Skeletal muscle satellite cell (primary cell): ENCODE measurements at regions not wholly inside any gene's neighbourhood (a gene's known extent, or its start where the extent isn't known, plus 50 kb on each side); places are given as distances from the start of the nearest gene placed in this dataset.

Experiments used
- H3K27me3 ChIP-seq: 2 replicates; pipeline ENCODE4 v1.7.0; 2013; ENCODE audit warnings: low read length; ENCODE audit not compliant: control insufficient read depth, insufficient read depth
- H3K36me3 ChIP-seq: 2 replicates; pipeline ENCODE4 v1.7.0; 2013; ENCODE audit warnings: mild to moderate bottlenecking, control low read depth, low read length; ENCODE audit not compliant: insufficient read depth
- H3K4me1 ChIP-seq: 2 replicates; pipeline ENCODE4 v1.7.0; 2013; ENCODE audit warnings: low read length; ENCODE audit not compliant: control insufficient read depth, insufficient read depth
- H3K4me2 ChIP-seq: 2 replicates; pipeline ENCODE4 v1.7.0; 2013; ENCODE audit warnings: mild to moderate bottlenecking, low read length
- H3K4me3 ChIP-seq: 2 replicates; pipeline ENCODE4 v1.7.0; 2013; ENCODE audit warnings: low read length
- H3K9ac ChIP-seq: 2 replicates; pipeline ENCODE4 v1.7.0; 2013; ENCODE audit warnings: mild to moderate bottlenecking, low read depth, low read length, moderate library complexity
- H3K9me3 ChIP-seq: replicated peaks from 2 replicates; pipeline ENCODE4 v1.7.0; 2013; ENCODE audit warnings: mild to moderate bottlenecking, control low read depth, low read length

DNA sequence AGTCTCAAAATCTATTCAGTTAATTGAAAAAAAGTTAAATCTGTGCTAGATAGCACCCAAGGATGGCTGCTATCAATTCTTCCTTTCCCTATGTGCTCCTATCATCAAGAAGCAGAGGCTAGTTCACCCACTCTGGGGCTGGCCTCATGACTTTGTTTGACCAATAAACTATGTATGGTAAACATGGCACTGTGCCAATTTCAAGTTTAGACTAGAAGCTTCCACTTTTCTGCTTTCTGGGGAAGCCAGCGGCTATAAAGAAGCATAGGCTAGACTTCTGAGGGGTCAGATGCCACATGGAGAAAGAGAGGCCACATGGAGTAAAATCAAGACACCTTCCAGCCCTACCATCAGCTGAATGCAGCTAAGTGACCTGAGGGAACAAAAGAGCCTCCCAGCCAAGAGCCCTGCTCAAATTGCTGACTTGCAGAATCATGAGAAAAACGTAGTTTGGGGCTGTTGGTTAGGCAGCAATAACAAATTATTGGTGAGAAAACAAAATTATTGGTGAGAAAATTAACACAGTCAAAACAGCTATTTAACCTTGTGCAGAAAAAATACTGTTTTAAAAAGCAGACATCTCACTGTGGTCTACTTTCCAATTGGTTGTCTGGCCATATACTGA is 86.5 kb upstream of the SLC14A2 start:
- H3K4me2 ChIP-seq, result no peak overlapping the region
- no peaks in the 10 kb centered on the region for H3K9me3 ChIP-seq
- no peak overlapping the region for H3K4me3 ChIP-seq
- no peaks in the 10 kb centered on the region for H3K36me3 ChIP-seq
- no peaks in the 10 kb centered on the region for H3K4me1 ChIP-seq
- no peak overlapping the region for H3K9ac ChIP-seq
- H3K27me3 ChIP-seq, result peaks cover 13% of the 10 kb centered on the region

DNA sequence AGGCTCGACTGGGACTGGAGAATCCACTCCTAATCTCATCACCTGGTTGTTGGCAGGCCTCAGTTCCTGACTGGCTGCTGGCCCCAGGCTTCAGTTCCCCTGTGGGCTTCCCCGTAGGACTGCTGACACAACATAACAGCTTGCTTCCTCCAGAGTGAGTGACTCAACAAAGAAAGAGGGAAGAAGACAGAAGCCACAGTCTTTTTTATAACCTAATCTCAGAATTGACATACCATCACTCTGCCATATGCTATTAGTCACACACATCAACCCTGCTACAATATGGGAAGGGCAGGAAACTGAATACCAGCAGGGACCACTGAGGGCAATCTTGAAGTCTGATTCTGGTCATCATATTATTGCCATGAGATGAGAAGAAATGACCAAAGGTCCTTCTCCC is 76.8 kb upstream of the SLC14A2 start:
- no peak overlapping the region for H3K4me2 ChIP-seq
- H3K4me1 ChIP-seq, result no peaks in the 10 kb centered on the region
- no peaks in the 10 kb centered on the region for H3K36me3 ChIP-seq
- no peak overlapping the region for H3K9ac ChIP-seq
- H3K4me3 ChIP-seq, result no peak overlapping the region
- no peaks in the 10 kb centered on the region for H3K9me3 ChIP-seq
- peaks cover 24% of the 10 kb centered on the region for H3K27me3 ChIP-seq

DNA sequence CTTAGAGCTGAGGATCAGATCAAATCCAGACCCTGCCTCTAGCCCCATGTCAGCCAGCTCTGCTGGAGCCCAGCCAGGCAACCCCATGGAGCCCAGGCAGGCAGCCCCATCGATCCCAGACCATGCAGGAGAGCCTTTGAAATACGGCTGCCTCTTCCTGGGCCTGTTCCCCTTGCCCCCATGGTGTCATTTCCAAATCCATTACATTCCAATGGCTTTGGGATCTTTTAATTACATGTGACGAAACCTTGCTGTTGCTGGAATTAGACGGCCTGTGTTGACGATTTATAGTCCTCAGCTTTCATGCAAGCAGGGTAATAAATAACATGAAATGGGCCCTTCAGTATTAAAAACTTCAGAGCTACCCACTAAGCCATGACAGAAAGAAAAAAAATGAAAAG is 75.8 kb upstream of the SLC14A2 start:
- Histone ChIP-seq H3K27me3 (peaks cover 29% of the 10 kb centered on the region), H3K4me1 (no peaks in the 10 kb centered on the region), H3K9ac (no peak overlapping the region), H3K4me2 (no peak overlapping the region), H3K4me3 (no peak overlapping the region), H3K9me3 (no peaks in the 10 kb centered on the region), H3K36me3 (no peaks in the 10 kb centered on the region)

DNA sequence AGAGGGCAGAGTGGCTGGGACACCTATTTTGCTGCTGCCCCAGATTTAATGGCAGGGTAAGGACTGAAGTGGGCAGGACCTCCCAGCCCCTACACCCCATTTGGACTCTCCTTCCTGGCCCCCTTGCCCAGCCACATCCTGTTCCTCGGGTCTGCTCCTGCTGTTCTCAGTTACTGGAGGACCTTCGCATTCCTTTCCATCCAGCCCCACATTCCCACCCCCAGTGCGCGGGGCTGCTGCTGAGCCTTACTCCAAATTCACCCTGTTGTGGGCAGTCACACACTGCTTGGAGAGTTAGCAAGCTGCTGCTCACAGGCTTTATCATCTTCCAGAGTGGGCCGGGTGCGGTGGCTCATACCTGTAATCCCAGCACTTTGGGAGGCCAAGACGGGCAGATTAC is 75.2 kb upstream of the SLC14A2 start:
- Histone ChIP-seq H3K9me3 (no peaks in the 10 kb centered on the region), H3K36me3 (no peaks in the 10 kb centered on the region), H3K4me3 (no peak overlapping the region), H3K4me1 (no peaks in the 10 kb centered on the region), H3K9ac (no peak overlapping the region), H3K27me3 (peaks cover 23% of the 10 kb centered on the region), H3K4me2 (no peak overlapping the region)

DNA sequence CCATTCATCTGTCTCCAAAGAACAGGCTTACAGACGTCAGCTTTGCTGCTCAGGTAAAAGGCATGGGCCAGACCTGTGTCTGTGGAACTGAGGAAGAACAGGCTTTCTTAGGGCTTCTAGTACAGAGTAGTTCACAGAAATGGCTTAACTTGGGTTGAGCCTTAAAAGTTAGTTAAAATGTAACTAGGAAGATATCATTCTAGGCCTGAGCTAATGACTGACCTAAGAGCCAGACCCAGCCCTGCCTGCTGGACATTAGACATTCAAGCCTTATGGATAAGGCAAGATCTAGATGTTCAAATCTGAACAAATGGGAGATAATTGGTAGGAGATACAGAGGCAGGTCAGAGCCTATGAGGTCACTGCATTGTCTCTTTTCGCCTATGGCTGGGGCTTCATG is 73.9 kb upstream of the SLC14A2 start:
- no peak overlapping the region for H3K4me2 ChIP-seq
- no peak overlapping the region for H3K4me3 ChIP-seq
- no peak overlapping the region for H3K9ac ChIP-seq
- H3K36me3 ChIP-seq, result no peaks in the 10 kb centered on the region
- no peaks in the 10 kb centered on the region for H3K4me1 ChIP-seq
- H3K9me3 ChIP-seq, result no peaks in the 10 kb centered on the region
- peaks cover 17% of the 10 kb centered on the region for H3K27me3 ChIP-seq

DNA sequence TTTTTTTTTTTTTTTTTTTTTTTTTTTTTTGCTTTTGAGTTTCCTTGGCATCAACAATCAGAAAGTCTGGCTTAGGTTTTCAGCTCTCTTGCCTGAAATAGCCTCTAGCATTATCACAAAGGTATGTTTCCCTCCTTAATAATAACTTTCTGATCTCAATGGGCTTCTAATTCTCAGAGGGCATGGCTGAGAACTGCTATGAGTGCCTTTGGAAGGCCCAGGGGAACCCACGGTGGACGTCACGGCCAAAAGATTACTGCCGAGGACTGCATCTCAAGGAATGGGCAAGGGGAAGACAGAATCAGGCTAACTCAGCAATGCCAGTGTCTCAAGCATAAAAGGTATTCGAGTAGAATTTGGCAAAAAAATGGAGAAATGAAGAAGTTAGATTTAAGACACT is 73.2 kb upstream of the SLC14A2 start:
- no peak overlapping the region for H3K9ac ChIP-seq
- H3K36me3 ChIP-seq, result no peaks in the 10 kb centered on the region
- peaks cover 19% of the 10 kb centered on the region for H3K27me3 ChIP-seq
- H3K4me3 ChIP-seq, result no peak overlapping the region
- no peaks in the 10 kb centered on the region for H3K4me1 ChIP-seq
- H3K9me3 ChIP-seq, result no peaks in the 10 kb centered on the region
- H3K4me2 ChIP-seq, result no peak overlapping the region

DNA sequence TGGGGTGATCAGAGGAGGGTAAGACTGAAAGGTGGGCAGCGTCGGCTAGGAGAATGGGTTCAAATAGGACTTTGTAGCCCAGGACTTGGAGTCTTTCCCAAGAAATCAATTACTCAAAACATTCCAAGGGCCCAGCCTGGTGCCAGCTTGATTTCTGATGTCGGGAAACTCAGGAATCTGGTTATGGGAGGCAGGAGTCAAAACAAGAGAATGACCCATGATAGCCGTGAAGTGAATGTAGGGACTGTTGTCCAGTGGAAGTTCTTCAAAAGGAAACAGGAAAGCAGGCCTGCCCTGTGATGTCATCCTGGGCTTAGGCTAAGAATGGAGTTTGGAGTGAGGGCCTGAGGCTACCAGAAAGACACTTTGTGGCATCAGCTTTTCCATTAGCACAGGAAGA is 67.4 kb upstream of the SLC14A2 start:
- no peak overlapping the region for H3K9ac ChIP-seq
- H3K4me2 ChIP-seq, result no peak overlapping the region
- no peaks in the 10 kb centered on the region for H3K4me1 ChIP-seq
- no peak overlapping the region for H3K4me3 ChIP-seq
- peaks cover 48% of the 10 kb centered on the region for H3K27me3 ChIP-seq
- no peaks in the 10 kb centered on the region for H3K9me3 ChIP-seq
- H3K36me3 ChIP-seq, result no peaks in the 10 kb centered on the region

DNA sequence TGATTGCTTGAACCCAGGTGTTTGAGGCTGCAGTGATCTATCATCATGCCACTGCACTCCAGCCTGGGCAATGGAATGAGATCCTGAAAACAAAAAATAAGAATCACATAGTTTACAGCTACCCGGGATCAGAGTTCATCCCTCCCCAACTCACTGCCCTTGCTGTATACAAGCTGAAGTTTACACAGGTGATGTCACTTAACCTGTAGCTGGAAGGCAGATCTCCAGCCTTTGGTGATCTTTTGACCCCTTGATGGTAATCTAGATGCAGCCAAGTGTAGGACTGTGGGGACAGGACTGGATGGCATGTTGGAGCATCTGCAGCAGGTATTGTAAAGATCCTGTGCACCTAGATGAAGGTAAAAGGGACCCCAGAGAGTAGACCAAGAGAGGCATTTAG is 66.7 kb upstream of the SLC14A2 start:
- no peaks in the 10 kb centered on the region for H3K4me1 ChIP-seq
- peaks cover 46% of the 10 kb centered on the region for H3K27me3 ChIP-seq
- no peaks in the 10 kb centered on the region for H3K36me3 ChIP-seq
- H3K4me2 ChIP-seq, result no peak overlapping the region
- H3K9me3 ChIP-seq, result no peaks in the 10 kb centered on the region
- no peak overlapping the region for H3K9ac ChIP-seq
- H3K4me3 ChIP-seq, result no peak overlapping the region

DNA sequence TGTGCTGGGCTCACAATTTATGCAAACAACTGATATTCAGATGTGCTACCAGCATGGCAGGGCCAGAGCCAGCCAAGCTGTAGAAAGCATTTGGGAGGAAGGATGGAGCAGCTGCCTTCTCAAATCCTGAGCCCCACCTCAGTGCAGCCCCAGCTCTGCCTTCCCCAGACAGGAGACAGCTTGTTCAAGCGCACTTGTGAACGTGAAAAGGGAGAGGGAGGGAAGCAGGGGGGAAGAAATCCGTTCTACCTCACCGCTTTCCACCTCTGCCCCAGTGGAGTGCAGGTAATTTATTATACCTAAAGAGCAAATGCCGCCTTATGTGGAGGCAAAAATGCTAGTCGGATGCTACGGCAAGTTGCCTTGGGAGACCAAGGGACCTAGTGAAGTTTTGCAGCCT is 66.0 kb upstream of the SLC14A2 start:
- no peak overlapping the region for H3K4me2 ChIP-seq
- peaks cover 47% of the 10 kb centered on the region for H3K27me3 ChIP-seq
- H3K9ac ChIP-seq, result no peak overlapping the region

DNA sequence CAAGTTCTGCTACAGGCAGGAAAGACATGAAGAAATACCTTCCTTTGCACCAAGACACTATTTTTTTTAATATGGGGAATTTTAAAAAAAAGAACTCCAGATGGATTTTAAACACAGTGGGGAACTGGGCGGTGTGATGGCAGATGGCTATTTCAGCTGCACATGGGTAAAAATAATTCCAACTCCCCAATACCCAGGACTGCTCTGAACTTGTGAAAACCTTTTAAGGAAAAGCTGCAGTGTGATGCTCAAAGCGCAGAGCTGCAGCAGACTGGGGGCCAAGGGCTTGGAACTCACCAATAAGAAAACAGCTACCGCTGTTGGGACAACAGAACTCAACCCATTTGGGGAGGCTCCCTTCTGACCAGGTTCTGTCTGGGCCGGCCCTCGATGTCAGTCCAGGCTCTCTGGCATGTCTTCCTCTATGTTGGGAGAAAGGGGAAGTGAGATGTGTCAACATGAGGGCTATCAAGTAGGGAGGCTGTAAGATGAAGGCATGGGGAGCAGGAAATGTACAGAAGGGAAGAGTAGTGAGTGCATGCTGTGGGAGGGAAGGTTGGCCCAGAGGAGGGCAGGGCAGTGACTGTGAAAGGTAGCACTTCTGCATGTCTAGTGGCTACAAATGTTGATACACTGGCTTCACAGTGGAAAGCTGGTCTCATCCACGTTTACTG is 64.0 kb upstream of the SLC14A2 start:
- peaks cover 52% of the 10 kb centered on the region for H3K27me3 ChIP-seq

More for the DNA sequence above, 66.0 kb upstream of the SLC14A2 start:
- no peak overlapping the region for H3K4me3 ChIP-seq
- no peaks in the 10 kb centered on the region for H3K36me3 ChIP-seq
- no peaks in the 10 kb centered on the region for H3K9me3 ChIP-seq
- H3K4me1 ChIP-seq, result no peaks in the 10 kb centered on the region

DNA sequence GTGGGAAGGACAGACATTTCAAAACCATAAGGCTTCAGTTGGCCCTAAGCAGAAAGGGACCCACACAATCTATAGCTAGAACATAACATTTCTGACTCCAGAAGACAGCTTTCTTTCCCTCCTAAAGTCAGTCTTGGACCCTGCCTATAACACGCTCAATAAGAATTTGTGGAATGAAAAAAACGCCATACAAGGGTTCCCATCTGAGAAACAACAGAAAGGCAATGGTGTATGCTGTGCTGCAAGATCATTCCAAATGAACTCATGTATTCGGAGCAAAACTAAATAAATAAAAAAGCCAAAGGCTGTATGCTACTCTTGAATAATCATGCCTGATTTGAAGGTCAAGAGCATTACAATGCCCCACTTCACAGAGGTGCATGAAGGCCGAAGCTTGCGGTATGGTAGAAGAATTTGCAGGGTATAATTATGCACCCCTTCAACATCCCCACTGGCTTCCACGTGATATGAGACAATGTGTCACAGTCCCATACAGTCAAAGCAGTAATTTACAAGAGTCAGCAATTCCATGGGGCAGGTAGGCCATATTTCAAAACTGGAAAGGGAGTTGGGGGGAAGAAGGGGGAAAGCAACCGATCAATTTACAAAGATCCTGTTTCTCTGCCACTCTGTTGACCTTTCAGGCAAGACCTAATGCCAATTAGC is 61.4 kb upstream of the SLC14A2 start:
- Histone ChIP-seq H3K4me2 (no peak overlapping the region), H3K27me3 (peaks cover 47% of the 10 kb centered on the region), H3K9ac (no peak overlapping the region)

More for the DNA sequence above, 64.0 kb upstream of the SLC14A2 start:
- Histone ChIP-seq H3K9ac (no peak overlapping the region), H3K36me3 (no peaks in the 10 kb centered on the region), H3K4me2 (no peak overlapping the region), H3K4me1 (no peaks in the 10 kb centered on the region), H3K9me3 (no peaks in the 10 kb centered on the region), H3K4me3 (no peak overlapping the region)

DNA sequence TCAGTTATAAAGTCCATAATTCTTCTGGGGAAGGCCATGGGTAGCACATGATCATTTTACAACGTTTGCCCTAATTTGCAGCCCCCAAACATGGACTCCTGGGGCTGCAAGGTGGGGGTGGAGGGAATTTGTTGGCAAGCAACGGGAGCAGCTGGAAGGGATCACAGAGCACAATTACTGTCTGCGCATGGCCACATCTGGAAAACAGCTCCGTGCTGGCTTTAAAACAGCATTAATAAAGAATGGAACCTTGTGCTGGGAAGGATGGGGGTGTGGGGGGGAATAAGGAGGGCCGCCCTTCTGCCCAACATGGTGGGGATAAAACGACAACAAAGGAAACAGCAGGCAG is 60.9 kb upstream of the SLC14A2 start:
- peaks cover 47% of the 10 kb centered on the region for H3K27me3 ChIP-seq
- H3K36me3 ChIP-seq, result no peaks in the 10 kb centered on the region
- no peak overlapping the region for H3K4me3 ChIP-seq
- H3K4me1 ChIP-seq, result no peaks in the 10 kb centered on the region
- no peak overlapping the region for H3K4me2 ChIP-seq
- no peak overlapping the region for H3K9ac ChIP-seq
- no peaks in the 10 kb centered on the region for H3K9me3 ChIP-seq

More for the DNA sequence above, 61.4 kb upstream of the SLC14A2 start:
- Histone ChIP-seq H3K4me1 (no peaks in the 10 kb centered on the region), H3K36me3 (no peaks in the 10 kb centered on the region), H3K9me3 (no peaks in the 10 kb centered on the region), H3K4me3 (no peak overlapping the region)
